HepG2 (cell line): ENCODE measurements at regions not wholly inside any gene's neighbourhood (a gene's known extent, or its start where the extent isn't known, plus 50 kb on each side); places are given as distances from the start of the nearest gene placed in this dataset.

Experiments
- ATAC-seq: fragments of 200-7000 bp; cut with Tn5 transposase; 3 replicates; pipeline ENCODE4 v1.9.1; 2020; ENCODE audit warnings: mild to moderate bottlenecking, moderate library complexity
- BruUV-seq: library from RNA; stranded (reverse); fragments of 400-500 nt; replicated peaks from 2 replicates; lab custom pipeline; 2021; lab: Mats Ljungman, UMichigan
- CTCF ChIA-PET: fragments of 300-600 bp; formaldehyde crosslinking; extraction: SDS; loops from one replicate; lab custom pipeline; 2021; ENCODE audit warnings: low total read pairs, inconsistent platforms, low intra/inter-chr PET ratio; lab: Yijun Ruan, JAX
- POLR2A ChIA-PET: fragments of 350-600 bp; sonication (Branson Sonifier 250); formaldehyde crosslinking; loops from one replicate; lab custom pipeline; 2020; ENCODE audit warnings: antibody characterized with exemption, inconsistent platforms; lab: Yijun Ruan, JAX
- DNase-seq: peaks from one replicate; pipeline ENCODE4 v3.0.0-alpha.2; 2015; ENCODE audit warnings: low spot score
- FAIRE-seq: peaks from 3 replicates; lab custom pipeline; 2011; peaks lifted over from hg19 to GRCh38; lab: Jason Lieb, UNC
- H2AFZ ChIP-seq: one replicate; pipeline ENCODE4 v1.6.1; 2011; ENCODE audit warnings: low read length, inconsistent platforms
- H3K27ac ChIP-seq: fragments of 300-600 bp; 3 replicates; pipeline ENCODE4 v1.8.0; 2011; ENCODE audit warnings: mixed run types, mild to moderate bottlenecking, mixed read lengths, low read length, inconsistent platforms; ENCODE audit not compliant: insufficient read depth; ENCODE audit errors: extremely low read length
- H3K27me3 ChIP-seq, 2 experiments: fragments of 200-600 bp in 1 of 2; 2 replicates in 1 of 2; 3 replicates in 1 of 2; pipeline versions ENCODE4 v1.6.0 to v1.8.0; 2011; ENCODE audit warnings: low read length in 2 of 2, mild to moderate bottlenecking in 2 of 2, moderate library complexity in 2 of 2, inconsistent platforms in 1 of 2; ENCODE audit not compliant: insufficient read depth in 2 of 2, control insufficient read depth in 1 of 2
- H3K36me3 ChIP-seq, 2 experiments: fragments of 200-600 bp in 1 of 2; replicated peaks in 1 of 2; 2 replicates in 1 of 2; 3 replicates in 1 of 2; pipeline versions ENCODE4 v1.5.1 to v1.8.0; 2011; ENCODE audit warnings: low read length in 2 of 2, inconsistent platforms in 1 of 2; ENCODE audit not compliant: insufficient read depth in 2 of 2, control insufficient read depth in 1 of 2
- H3K4me1 ChIP-seq: 2 replicates; pipeline ENCODE4 v1.5.1; 2012; ENCODE audit warnings: low read length, inconsistent platforms; ENCODE audit not compliant: insufficient read depth
- H3K4me2 ChIP-seq: 2 replicates; pipeline ENCODE4 v1.6.0; 2011; ENCODE audit warnings: low read depth, low read length, inconsistent platforms
- H3K4me3 ChIP-seq, 3 experiments: fragments of 200-600 bp in 1 of 3; sonication (generic), shearing (Covaris generic) in 1 of 3; replicated peaks in 1 of 3; 2 replicates each; pipeline ENCODE4 v1.5.1; 2011 to 2016; ENCODE audit warnings: low read length in 3 of 3, inconsistent platforms in 2 of 3, low read depth in 2 of 3, mild to moderate bottlenecking in 2 of 3, control low read depth in 1 of 3, mixed read lengths in 1 of 3; ENCODE audit not compliant: insufficient read depth in 1 of 3
- H3K79me2 ChIP-seq: one replicate; pipeline ENCODE4 v1.6.1; 2011; ENCODE audit warnings: low read length, inconsistent platforms; ENCODE audit not compliant: insufficient read depth
- H3K9ac ChIP-seq: 2 replicates; pipeline ENCODE4 v1.6.0; 2011; ENCODE audit warnings: mild to moderate bottlenecking, low read depth, low read length, inconsistent platforms; ENCODE audit not compliant: insufficient read depth
- H3K9me3 ChIP-seq: 2 replicates; pipeline ENCODE4 v1.5.1; 2012; ENCODE audit warnings: mild to moderate bottlenecking, low read length
- H4K20me1 ChIP-seq: 2 replicates; pipeline ENCODE4 v1.6.0; 2011; ENCODE audit warnings: inconsistent platforms, mild to moderate bottlenecking, low read length, moderate library complexity; ENCODE audit not compliant: insufficient read depth
- BCL6 ChIP-seq: IDR thresholded peaks from 2 replicates; pipeline ENCODE4 v1.6.1; 2016; ENCODE audit warnings: missing genetic modification reagents, missing compliant biosample characterization
- FOXK2 ChIP-seq: fragments of 450-650 bp; IDR thresholded peaks from 2 replicates; pipeline ENCODE4 v1.6.1; 2016
- GABPA ChIP-seq, 2 experiments: IDR thresholded peaks; 2 replicates each; pipeline ENCODE4 v1.6.1; 2011 to 2016; ENCODE audit warnings: low read depth in 2 of 2, low read length in 1 of 2, missing biosample characterization in 1 of 2, missing genetic modification characterization in 1 of 2
- GATAD1 ChIP-seq: IDR thresholded peaks from 2 replicates; pipeline ENCODE4 v1.6.1; 2016; ENCODE audit warnings: missing genetic modification reagents, missing compliant biosample characterization
- HNRNPLL ChIP-seq: fragments of 200-400 bp; formaldehyde crosslinking; IDR thresholded peaks from 2 replicates; pipeline ENCODE4 v1.6.1; 2017; ENCODE audit warnings: mild to moderate bottlenecking, low read depth, low read length; ENCODE audit not compliant: poor library complexity, severe bottlenecking
- MBNL3 ChIP-seq: fragments of 250-450 bp; sonication (Bioruptor Pico); conservative IDR thresholded peaks from 2 replicates; pipeline ENCODE4 v1.8.0; 2022; ENCODE audit warnings: mild to moderate bottlenecking, inconsistent platforms
- SMARCE1 ChIP-seq: fragments of 450-650 bp; IDR thresholded peaks from 2 replicates; pipeline ENCODE4 v1.6.1; 2017; ENCODE audit warnings: borderline replicate concordance
- ZNF10 ChIP-seq: sonication (generic); formaldehyde crosslinking; IDR thresholded peaks from 2 replicates; pipeline ENCODE4 v1.4.0; 2020; ENCODE audit warnings: mild to moderate bottlenecking, low read depth, missing genetic modification reagents, borderline replicate concordance
- WGBS: methylation state at CpG from one replicate; pipeline ENCODE4 v1.1.6; 2017; ENCODE audit warnings: low lambda C conversion rate; 5-methylcytosine and 5-hydroxymethylcytosine counted together
- in situ Hi-C: cut with HindIII; loops from 2 replicates; pipeline ENCODE4 v1.10.0; 2017; ENCODE audit warnings: low pct_unique_long_range_greater_than_20kb; ENCODE audit not compliant: extremely low pct_ligation_motif_present
- intact Hi-C: fragments of 100-400 bp; cut with micrococcal nuclease; formaldehyde crosslinking; loops from one replicate; pipeline ENCODE4 v1.10.0; 2022; ENCODE audit not compliant: unreplicated experiment
- TF ChIP-seq, protein P1 (sequence below): sonication (generic); formaldehyde crosslinking; IDR thresholded peaks from 2 replicates; pipeline ENCODE4 v1.9.0; 2021; ENCODE audit warnings: missing genetic modification reagents, borderline replicate concordance
- TF ChIP-seq, protein P2 (sequence below): sonication (generic); formaldehyde crosslinking; IDR thresholded peaks from 2 replicates; pipeline ENCODE4 v1.4.0; 2020; ENCODE audit warnings: missing genetic modification reagents, borderline replicate concordance
- TF ChIP-seq, protein P3 (sequence below): fragments of 450-650 bp; IDR thresholded peaks from 2 replicates; pipeline ENCODE4 v1.6.1; 2016

DNA sequence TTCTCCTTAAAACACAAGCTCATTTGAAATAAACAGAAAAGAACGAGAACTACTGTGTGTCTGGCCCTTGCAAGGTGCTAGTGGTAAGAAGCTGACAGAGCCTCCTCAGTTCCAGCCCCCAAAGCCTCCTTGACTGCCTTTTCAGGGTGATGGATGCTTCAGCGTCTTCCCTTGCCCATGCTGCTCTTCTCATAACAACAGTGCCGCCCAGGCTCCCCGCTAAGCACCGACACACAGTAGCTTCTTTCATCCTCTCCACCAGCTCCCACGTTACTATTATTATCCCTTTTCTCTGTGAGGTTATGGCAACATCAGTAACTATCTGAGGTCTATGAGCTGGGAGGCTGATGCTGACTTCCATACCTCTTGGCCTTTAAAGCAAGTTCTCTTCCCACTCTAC is 418.6 kb downstream of the TSN start:
- POLR2A ChIA-PET: no interaction called here
- H3K27ac ChIP-seq: no peak overlapping the region

More for the DNA sequence above, 418.6 kb downstream of the TSN start:
- CTCF ChIA-PET: no interaction called here
- H3K27me3 ChIP-seq: no peaks in the 10 kb centered on the region; a peak in 3 of 5 replicates
- no peak for FAIRE-seq
- no peaks in the 10 kb centered on the region for H4K20me1 ChIP-seq
- WGBS: 6% methylated on average over 6 of the region's 6 CpGs
- no peak overlapping the region for H3K4me3 ChIP-seq
- no peaks in the 10 kb centered on the region for H3K9me3 ChIP-seq
- BruUV-seq: no TSS peak
- H3K9ac ChIP-seq: no peak overlapping the region
- no peak for TF ChIP-seq MBNL3 (CRISPR knock-in tag)
- TF ChIP-seq BCL6 (CRISPR knock-in tag): no peak
- TF ChIP-seq FOXK2: no peak
- no peak for TF ChIP-seq GABPA (IDR thresholded peaks at IDR 0.05; ENCODE audit: low read depth, low read length)
- TF ChIP-seq GABPA (CRISPR knock-in tag; IDR thresholded peaks at IDR 0.05; ENCODE audit: low read depth): no peak
- TF ChIP-seq, protein P1, sequence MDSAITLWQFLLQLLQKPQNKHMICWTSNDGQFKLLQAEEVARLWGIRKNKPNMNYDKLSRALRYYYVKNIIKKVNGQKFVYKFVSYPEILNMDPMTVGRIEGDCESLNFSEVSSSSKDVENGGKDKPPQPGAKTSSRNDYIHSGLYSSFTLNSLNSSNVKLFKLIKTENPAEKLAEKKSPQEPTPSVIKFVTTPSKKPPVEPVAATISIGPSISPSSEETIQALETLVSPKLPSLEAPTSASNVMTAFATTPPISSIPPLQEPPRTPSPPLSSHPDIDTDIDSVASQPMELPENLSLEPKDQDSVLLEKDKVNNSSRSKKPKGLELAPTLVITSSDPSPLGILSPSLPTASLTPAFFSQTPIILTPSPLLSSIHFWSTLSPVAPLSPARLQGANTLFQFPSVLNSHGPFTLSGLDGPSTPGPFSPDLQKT (CRISPR knock-in tag): no peak
- no peak for TF ChIP-seq ZNF10 (CRISPR knock-in tag)
- TF ChIP-seq, protein P2, sequence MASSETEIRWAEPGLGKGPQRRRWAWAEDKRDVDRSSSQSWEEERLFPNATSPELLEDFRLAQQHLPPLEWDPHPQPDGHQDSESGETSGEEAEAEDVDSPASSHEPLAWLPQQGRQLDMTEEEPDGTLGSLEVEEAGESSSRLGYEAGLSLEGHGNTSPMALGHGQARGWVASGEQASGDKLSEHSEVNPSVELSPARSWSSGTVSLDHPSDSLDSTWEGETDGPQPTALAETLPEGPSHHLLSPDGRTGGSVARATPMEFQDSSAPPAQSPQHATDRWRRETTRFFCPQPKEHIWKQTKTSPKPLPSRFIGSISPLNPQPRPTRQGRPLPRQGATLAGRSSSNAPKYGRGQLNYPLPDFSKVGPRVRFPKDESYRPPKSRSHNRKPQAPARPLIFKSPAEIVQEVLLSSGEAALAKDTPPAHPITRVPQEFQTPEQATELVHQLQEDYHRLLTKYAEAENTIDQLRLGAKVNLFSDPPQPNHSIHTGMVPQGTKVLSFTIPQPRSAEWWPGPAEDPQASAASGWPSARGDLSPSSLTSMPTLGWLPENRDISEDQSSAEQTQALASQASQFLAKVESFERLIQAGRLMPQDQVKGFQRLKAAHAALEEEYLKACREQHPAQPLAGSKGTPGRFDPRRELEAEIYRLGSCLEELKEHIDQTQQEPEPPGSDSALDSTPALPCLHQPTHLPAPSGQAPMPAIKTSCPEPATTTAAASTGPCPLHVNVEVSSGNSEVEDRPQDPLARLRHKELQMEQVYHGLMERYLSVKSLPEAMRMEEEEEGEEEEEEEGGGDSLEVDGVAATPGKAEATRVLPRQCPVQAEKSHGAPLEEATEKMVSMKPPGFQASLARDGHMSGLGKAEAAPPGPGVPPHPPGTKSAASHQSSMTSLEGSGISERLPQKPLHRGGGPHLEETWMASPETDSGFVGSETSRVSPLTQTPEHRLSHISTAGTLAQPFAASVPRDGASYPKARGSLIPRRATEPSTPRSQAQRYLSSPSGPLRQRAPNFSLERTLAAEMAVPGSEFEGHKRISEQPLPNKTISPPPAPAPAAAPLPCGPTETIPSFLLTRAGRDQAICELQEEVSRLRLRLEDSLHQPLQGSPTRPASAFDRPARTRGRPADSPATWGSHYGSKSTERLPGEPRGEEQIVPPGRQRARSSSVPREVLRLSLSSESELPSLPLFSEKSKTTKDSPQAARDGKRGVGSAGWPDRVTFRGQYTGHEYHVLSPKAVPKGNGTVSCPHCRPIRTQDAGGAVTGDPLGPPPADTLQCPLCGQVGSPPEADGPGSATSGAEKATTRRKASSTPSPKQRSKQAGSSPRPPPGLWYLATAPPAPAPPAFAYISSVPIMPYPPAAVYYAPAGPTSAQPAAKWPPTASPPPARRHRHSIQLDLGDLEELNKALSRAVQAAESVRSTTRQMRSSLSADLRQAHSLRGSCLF (CRISPR knock-in tag): no peak
- TF ChIP-seq, protein P3, sequence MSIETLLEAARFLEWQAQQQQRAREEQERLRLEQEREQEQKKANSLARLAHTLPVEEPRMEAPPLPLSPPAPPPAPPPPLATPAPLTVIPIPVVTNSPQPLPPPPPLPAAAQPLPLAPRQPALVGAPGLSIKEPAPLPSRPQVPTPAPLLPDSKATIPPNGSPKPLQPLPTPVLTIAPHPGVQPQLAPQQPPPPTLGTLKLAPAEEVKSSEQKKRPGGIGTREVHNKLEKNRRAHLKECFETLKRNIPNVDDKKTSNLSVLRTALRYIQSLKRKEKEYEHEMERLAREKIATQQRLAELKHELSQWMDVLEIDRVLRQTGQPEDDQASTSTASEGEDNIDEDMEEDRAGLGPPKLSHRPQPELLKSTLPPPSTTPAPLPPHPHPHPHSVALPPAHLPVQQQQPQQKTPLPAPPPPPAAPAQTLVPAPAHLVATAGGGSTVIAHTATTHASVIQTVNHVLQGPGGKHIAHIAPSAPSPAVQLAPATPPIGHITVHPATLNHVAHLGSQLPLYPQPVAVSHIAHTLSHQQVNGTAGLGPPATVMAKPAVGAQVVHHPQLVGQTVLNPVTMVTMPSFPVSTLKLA: no peak
- no peak for TF ChIP-seq SMARCE1
- TF ChIP-seq GATAD1 (CRISPR knock-in tag): no peak
- TF ChIP-seq HNRNPLL: no peak
- no peak for DNase-seq
- no peaks in the 10 kb centered on the region for H3K36me3 ChIP-seq
- intact Hi-C loops (no loop called here), in situ Hi-C loops (no loop called here)
- no peak for ATAC-seq
- H3K4me2 ChIP-seq: no peak overlapping the region
- H2AFZ ChIP-seq: no peak overlapping the region
- no peaks in the 10 kb centered on the region for H3K79me2 ChIP-seq
- H3K4me1 ChIP-seq: no peaks in the 10 kb centered on the region
